Activated CD4-positive, alpha-beta T cell treated with anti-CD3 and anti-CD28 coated beads, Interleukin-2, amount 10 ng/mL, durations not matched to agents 24 days and 14 days (primary cell): ENCODE measurements at regions not wholly inside any gene's neighbourhood (a gene's known extent, or its start where the extent isn't known, plus 50 kb on each side); places are given as distances from the start of the nearest gene placed in this dataset.

Experiments used
- DNase-seq: peaks from one replicate; pipeline ENCODE4 v3.0.0; 2022
- H3K27ac Mint-ChIP-seq: one replicate; pipeline ENCODE4 v1.8.0; 2022; ENCODE audit warnings: mild to moderate bottlenecking, mixed read lengths
- H3K27me3 Mint-ChIP-seq: one replicate; pipeline ENCODE4 v1.8.0; 2022; ENCODE audit warnings: mixed read lengths
- H3K36me3 Mint-ChIP-seq: one replicate; pipeline ENCODE4 v1.8.0; 2022; ENCODE audit warnings: low read depth, mild to moderate bottlenecking, mixed read lengths
- H3K4me1 Mint-ChIP-seq: one replicate; pipeline ENCODE4 v1.8.0; 2021; ENCODE audit warnings: mixed read lengths
- H3K4me3 Mint-ChIP-seq: one replicate; pipeline ENCODE4 v1.8.0; 2022; ENCODE audit warnings: mild to moderate bottlenecking, moderate library complexity, mixed read lengths
- H3K9me3 Mint-ChIP-seq: one replicate; pipeline ENCODE4 v1.8.0; 2021; ENCODE audit warnings: mixed read lengths
- intact Hi-C: fragments of 100-400 bp; cut with micrococcal nuclease; formaldehyde crosslinking; loops from one replicate; pipeline ENCODE4 v1.15.1; 2023

DNA sequence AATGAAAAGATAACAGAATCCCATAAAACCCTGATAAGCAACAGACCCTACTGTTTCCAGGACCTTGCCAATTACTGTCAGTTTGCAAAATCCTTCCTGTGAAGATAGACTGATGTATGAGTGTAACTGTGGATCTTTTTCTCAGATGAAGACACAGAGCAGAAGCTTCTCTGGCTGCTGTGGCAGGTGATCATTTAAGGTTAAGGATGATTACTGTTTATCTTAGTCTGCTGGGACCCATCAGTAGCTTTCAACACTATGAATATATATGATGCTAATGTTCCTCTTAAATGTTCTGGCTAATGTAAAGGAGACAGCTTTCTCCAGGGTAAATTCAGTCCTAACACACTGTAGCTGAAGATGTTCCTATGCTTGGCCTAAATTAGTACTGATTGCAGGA is 56.0 kb upstream of the CTTNBP2 start:
- no peaks in the 10 kb centered on the region for H3K36me3 Mint-ChIP-seq
- H3K4me1 Mint-ChIP-seq, result no peaks in the 10 kb centered on the region
- intact Hi-C loops, result no loop called here
- H3K27me3 Mint-ChIP-seq, result no peaks in the 10 kb centered on the region
- H3K9me3 Mint-ChIP-seq, result no peaks in the 10 kb centered on the region
- no peak overlapping the region for H3K27ac Mint-ChIP-seq
- DNase-seq, result no peak
- no peak overlapping the region for H3K4me3 Mint-ChIP-seq

- Mint-ChIP-seq H3K4me1 (no peaks in the 10 kb centered on the region), H3K36me3 (no peaks in the 10 kb centered on the region), H3K27me3 (no peaks in the 10 kb centered on the region), H3K4me3 (no peak overlapping the region), H3K9me3 (no peaks in the 10 kb centered on the region), H3K27ac (no peak overlapping the region)
- no peak for DNase-seq
- intact Hi-C loops, result no loop called here
Observed at GRCh38 chr7:117931314-117931713, 58.1 kb upstream of the CTTNBP2 start.

- DNase-seq, result no peak
- Mint-ChIP-seq H3K9me3 (no peaks in the 10 kb centered on the region), H3K27ac (no peak overlapping the region), H3K36me3 (no peaks in the 10 kb centered on the region), H3K4me3 (no peak overlapping the region), H3K4me1 (no peaks in the 10 kb centered on the region), H3K27me3 (no peaks in the 10 kb centered on the region)
- intact Hi-C loops, result no loop called here
Observed at GRCh38 chr7:117937049-117937752, 64.0 kb upstream of the CTTNBP2 start.

DNA sequence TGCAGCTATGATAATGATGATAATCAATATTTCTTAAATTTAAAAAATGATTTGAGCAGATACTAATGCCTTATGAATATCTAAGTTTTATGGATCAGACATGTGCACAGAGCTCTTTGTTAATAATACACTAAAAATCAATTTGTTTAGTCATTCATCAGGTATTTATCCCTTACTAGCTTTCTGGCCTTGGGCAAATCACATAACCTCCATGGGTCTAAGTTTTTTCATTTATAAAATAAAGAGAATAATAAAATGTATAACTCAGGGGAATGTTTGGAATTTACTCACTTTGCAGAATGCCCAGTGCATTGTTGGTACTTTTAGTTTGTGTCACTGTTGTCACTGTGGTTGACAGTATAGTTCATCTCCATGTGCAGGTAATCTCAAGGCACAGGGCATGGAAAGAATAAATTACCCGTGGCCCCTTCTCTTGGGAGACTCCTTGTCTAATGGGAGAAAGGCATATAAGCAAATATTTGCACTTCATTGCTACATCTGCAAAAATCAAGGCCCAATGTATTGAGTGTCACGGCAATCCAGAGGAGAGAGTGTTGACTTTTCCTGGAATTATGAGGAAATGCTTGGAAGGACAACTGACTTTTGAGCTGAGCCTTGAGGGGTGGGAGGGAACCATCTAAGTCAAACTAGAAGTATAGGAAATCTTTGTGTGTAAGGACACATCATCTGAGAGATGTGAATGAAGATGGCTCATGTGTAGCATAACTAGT is 64.7 kb upstream of the CTTNBP2 start:
- DNase-seq, result no peak
- Mint-ChIP-seq H3K27me3 (no peaks in the 10 kb centered on the region), H3K4me1 (no peaks in the 10 kb centered on the region), H3K36me3 (no peaks in the 10 kb centered on the region), H3K9me3 (no peaks in the 10 kb centered on the region), H3K27ac (no peak overlapping the region), H3K4me3 (no peak overlapping the region)
- intact Hi-C loops, result no loop called here

DNA sequence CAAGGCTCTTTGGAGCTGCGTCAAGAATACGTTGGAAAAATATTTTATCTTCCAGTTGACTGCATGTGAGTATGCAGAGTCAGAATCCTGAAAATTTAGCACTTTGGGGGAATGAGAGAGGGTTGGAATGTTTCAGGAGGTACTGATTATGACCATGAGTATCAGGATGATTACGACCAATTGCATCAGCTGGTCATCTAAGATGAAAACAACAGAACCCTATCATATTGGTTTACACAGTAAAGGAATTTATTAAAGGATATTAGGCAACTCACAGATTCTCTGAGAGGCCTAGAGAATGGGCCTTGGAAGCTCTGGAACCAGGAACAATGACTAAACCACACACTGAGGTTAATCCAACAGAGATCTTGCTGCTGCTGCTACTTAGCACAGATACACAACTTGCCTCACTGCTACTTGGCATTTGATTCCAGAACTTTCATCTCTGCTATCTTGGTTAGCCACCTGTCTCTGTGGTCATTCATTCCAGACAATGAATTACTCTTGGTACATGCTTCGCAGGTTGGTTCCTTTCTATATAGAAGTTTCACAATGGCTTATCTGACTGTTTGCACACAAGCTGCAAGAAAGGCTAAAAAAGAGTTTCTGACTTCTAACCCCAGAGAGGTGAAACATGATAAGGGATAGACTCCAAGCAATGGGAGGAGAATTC is 68.0 kb upstream of the CTTNBP2 start:
- intact Hi-C loops, result no loop called here
- Mint-ChIP-seq H3K27ac (no peak overlapping the region), H3K27me3 (no peaks in the 10 kb centered on the region), H3K4me3 (no peak overlapping the region), H3K9me3 (no peaks in the 10 kb centered on the region), H3K4me1 (no peaks in the 10 kb centered on the region), H3K36me3 (no peaks in the 10 kb centered on the region)
- DNase-seq, result no peak

GRCh38 chr7:117942780-117943179 is 69.5 kb upstream of the CTTNBP2 start:
- no peaks in the 10 kb centered on the region for H3K9me3 Mint-ChIP-seq

GRCh38 chr7:117944886-117945285 is 71.6 kb upstream of the CTTNBP2 start:
- H3K4me3 Mint-ChIP-seq, result no peak overlapping the region
- H3K27me3 Mint-ChIP-seq, result no peaks in the 10 kb centered on the region
- DNase-seq, result no peak
- no peaks in the 10 kb centered on the region for H3K36me3 Mint-ChIP-seq
- intact Hi-C loops, result no loop called here
- no peaks in the 10 kb centered on the region for H3K4me1 Mint-ChIP-seq
- no peaks in the 10 kb centered on the region for H3K9me3 Mint-ChIP-seq
- H3K27ac Mint-ChIP-seq, result no peak overlapping the region

More at GRCh38 chr7:117942780-117943179, 69.5 kb upstream of the CTTNBP2 start:
- no peak overlapping the region for H3K27ac Mint-ChIP-seq
- no peak overlapping the region for H3K4me3 Mint-ChIP-seq
- no peaks in the 10 kb centered on the region for H3K27me3 Mint-ChIP-seq
- no peak for DNase-seq
- H3K36me3 Mint-ChIP-seq, result no peaks in the 10 kb centered on the region
- H3K4me1 Mint-ChIP-seq, result no peaks in the 10 kb centered on the region
- intact Hi-C loops, result no loop called here

DNA sequence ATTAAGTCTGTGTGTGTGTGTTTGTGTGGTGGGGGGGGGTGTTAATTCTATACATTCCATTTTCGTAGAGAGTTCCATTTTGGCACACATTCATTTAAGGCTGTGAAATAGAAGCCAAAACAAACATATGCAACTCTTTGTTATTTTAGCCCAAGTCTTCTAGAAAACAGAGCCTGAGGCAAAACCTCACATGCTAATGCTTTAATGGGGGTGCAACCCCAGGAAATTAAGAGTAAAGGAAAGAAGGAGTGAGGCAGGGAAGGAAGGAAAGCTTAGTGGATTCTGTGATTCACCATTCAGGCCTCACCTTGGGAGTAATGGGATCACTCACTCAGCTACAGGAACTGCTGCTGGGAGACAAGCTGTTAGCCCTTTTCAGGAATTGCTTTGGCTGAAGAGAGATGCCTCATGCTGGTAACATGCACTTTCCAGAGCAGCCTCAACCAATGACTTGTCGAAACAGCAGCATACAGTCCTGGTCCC is 73.0 kb upstream of the CTTNBP2 start:
- no peak for DNase-seq
- H3K4me1 Mint-ChIP-seq, result no peaks in the 10 kb centered on the region
- no peaks in the 10 kb centered on the region for H3K9me3 Mint-ChIP-seq
- no peak overlapping the region for H3K4me3 Mint-ChIP-seq
- intact Hi-C loops, result no loop called here
- H3K27ac Mint-ChIP-seq, result no peak overlapping the region
- no peaks in the 10 kb centered on the region for H3K27me3 Mint-ChIP-seq
- H3K36me3 Mint-ChIP-seq, result no peaks in the 10 kb centered on the region

DNA sequence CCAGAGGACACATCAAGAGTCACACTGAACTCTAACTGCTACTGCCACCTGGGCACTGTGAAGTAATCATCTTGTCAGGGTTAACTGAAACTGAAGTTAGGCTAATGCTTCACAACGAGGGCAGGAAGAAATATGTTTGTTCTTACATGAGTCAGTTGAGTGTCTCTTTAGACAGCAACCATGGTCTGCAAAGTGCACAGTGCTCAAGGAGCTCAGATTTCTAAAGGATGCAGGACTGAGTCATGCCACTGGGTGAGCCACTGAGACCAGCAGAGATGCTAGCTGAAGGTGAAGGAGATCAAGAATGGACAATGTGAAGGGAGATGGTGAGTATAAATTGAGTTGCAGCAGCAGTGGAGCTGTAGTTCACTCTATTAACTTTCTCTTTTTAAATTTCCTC is 76.0 kb upstream of the CTTNBP2 start:
- Mint-ChIP-seq H3K4me1 (no peaks in the 10 kb centered on the region), H3K9me3 (no peaks in the 10 kb centered on the region), H3K36me3 (no peaks in the 10 kb centered on the region), H3K4me3 (no peak overlapping the region), H3K27me3 (no peaks in the 10 kb centered on the region), H3K27ac (no peak overlapping the region)
- no peak for DNase-seq
- intact Hi-C loops, result no loop called here

GRCh38 chr7:117950601-117951260 is 77.5 kb upstream of the CTTNBP2 start:
- H3K36me3 Mint-ChIP-seq, result no peaks in the 10 kb centered on the region
- intact Hi-C loops, result no loop called here
- no peak for DNase-seq
- H3K4me3 Mint-ChIP-seq, result no peak overlapping the region
- H3K27me3 Mint-ChIP-seq, result no peaks in the 10 kb centered on the region
- no peak overlapping the region for H3K27ac Mint-ChIP-seq
- no peaks in the 10 kb centered on the region for H3K4me1 Mint-ChIP-seq
- H3K9me3 Mint-ChIP-seq, result no peaks in the 10 kb centered on the region

DNA sequence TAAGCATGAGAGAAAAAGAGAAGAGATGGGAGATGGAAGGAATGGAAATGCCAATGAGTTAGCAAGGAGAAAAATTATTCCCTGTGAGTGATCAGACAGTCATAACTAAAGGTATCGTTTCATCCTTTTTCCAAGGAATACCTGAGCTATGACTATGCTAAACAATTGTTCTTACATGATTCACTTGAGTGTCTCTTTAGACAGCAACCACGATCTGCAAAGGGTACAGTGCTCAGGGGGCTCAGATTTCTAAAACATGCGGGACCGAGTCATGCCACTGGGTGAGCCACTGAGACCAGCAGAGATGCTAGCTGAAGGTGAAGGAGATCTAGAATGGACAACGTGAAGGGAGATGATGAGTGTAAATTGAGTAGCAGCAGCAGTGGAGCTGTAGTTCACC is 78.0 kb upstream of the CTTNBP2 start:
- no peak for DNase-seq
- intact Hi-C loops, result no loop called here

GRCh38 chr7:117951691-117952280 is 78.5 kb upstream of the CTTNBP2 start:
- Mint-ChIP-seq H3K4me1 (no peaks in the 10 kb centered on the region), H3K27me3 (no peaks in the 10 kb centered on the region), H3K4me3 (no peak overlapping the region), H3K27ac (no peak overlapping the region), H3K36me3 (no peaks in the 10 kb centered on the region), H3K9me3 (no peaks in the 10 kb centered on the region)
- DNase-seq, result no peak
- intact Hi-C loops, result no loop called here

More for the DNA sequence above, 78.0 kb upstream of the CTTNBP2 start:
- Mint-ChIP-seq H3K27me3 (no peaks in the 10 kb centered on the region), H3K36me3 (no peaks in the 10 kb centered on the region), H3K4me1 (no peaks in the 10 kb centered on the region), H3K27ac (no peak overlapping the region), H3K9me3 (no peaks in the 10 kb centered on the region), H3K4me3 (no peak overlapping the region)

GRCh38 chr7:117955046-117955445 is 81.8 kb upstream of the CTTNBP2 start:
- H3K27ac Mint-ChIP-seq, result no peak overlapping the region
- no peak overlapping the region for H3K4me3 Mint-ChIP-seq
- H3K27me3 Mint-ChIP-seq, result no peaks in the 10 kb centered on the region
- intact Hi-C loops, result no loop called here
- no peak for DNase-seq
- H3K36me3 Mint-ChIP-seq, result no peaks in the 10 kb centered on the region
- no peaks in the 10 kb centered on the region for H3K9me3 Mint-ChIP-seq
- no peaks in the 10 kb centered on the region for H3K4me1 Mint-ChIP-seq
